ENCODE measurements at regions not wholly inside any gene's neighbourhood (a gene's known extent, or its start where the extent isn't known, plus 50 kb on each side); places are given as distances from the start of the nearest gene placed in this dataset.

- no peak for DNase-seq (ENCODE audit: low spot score)
Measured at GRCh38 chr18:40558706-40559392, 1396.2 kb upstream of the PIK3C3 start.

- DNase-seq (ENCODE audit: low spot score): no peak
Measured at GRCh38 chr18:40555914-40556313, 1399.1 kb upstream of the PIK3C3 start.

- no peak for DNase-seq (ENCODE audit: low spot score)
Measured at GRCh38 chr18:40553029-40553428, 1402.0 kb upstream of the PIK3C3 start.

GRCh38 chr18:40546875-40547274 lies 1408.2 kb upstream of the PIK3C3 start:
- DNase-seq (ENCODE audit: low spot score): no peak

DNA sequence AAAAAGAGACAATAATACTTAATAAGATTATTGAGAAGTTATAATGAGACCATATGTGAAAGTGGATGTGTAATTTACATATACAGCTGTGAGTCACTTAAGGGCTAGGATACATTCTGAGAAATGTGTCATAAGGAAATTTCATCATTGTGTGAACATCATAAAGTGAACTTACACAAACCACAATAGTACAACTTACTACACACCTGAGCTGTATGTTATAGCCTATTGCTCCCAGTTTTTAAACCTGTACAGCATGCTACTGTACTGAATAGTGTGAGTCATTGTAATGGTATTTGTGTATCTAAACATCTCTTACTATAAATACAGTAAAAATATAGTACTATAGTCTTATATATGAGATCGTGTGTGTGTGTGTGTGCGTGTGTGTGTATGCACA lies 1420.3 kb upstream of the PIK3C3 start:
- DNase-seq (ENCODE audit: low spot score): no peak

GRCh38 chr18:40532046-40532445 lies 1423.0 kb upstream of the PIK3C3 start:
- no peak for DNase-seq (ENCODE audit: low spot score)

DNA sequence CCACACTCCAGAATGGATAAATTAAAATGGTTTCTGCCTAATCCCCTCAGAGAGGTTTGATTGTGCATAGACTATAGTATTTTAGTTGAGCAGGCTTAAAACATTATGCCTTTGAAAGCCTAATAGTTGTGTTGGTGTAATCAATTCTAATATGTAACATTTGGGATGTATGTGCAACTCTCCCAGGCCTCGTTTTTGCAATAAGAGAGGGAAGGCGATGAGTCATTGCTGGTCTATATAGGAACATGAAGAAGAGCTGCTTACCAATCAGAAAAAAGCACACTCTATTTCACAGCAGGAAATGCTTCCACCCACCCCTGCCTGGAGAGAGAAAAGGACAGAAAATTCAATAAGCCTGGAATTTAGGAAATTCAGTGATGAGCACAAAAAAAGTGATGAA lies 1424.0 kb upstream of the PIK3C3 start:
- no peak for DNase-seq (ENCODE audit: low spot score)

GRCh38 chr18:40529478-40529877 lies 1425.6 kb upstream of the PIK3C3 start:
- DNase-seq (ENCODE audit: low spot score): no peak

DNA sequence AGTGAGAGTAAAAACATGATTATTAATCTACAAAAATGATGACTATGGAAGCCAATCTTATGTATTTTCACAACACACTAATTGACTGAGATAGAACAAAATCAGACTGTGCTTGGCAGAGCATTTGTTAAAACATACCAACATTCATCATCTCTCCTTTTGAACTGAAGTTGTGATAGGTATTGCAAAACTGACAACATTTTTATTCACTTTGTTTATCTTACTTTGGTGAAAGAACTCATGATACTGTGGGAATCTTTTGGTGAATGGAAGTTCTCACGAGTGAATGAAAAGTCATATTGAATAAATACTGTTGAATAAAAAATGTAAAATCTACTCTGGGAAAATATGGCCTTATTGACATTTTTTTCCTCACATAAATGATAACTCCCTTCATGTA lies 1430.2 kb upstream of the PIK3C3 start:
- no peak for DNase-seq (ENCODE audit: low spot score)

- no peak for DNase-seq (ENCODE audit: low spot score)
Measured at GRCh38 chr18:40523287-40523686, 1431.7 kb upstream of the PIK3C3 start.

DNA sequence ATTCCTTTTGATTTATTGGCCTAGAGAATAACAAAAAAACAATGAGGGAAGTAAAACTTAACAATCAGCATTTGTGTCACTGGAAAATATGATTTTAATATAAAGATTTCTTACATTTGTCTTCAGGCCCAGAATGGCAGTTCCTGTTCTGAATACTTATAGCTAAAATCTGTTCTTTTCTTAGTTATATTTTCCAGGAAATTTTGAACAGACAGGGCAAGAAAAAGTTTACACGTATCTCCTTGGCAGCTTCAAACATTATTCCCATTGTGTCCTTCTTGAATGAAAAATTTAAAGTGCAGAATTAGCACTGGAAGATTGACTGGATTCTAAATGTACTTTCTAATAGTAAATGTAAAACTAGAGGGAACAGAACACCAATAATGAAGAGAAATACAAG lies 1454.0 kb upstream of the PIK3C3 start:
- no peak for DNase-seq (ENCODE audit: low spot score)

DNA sequence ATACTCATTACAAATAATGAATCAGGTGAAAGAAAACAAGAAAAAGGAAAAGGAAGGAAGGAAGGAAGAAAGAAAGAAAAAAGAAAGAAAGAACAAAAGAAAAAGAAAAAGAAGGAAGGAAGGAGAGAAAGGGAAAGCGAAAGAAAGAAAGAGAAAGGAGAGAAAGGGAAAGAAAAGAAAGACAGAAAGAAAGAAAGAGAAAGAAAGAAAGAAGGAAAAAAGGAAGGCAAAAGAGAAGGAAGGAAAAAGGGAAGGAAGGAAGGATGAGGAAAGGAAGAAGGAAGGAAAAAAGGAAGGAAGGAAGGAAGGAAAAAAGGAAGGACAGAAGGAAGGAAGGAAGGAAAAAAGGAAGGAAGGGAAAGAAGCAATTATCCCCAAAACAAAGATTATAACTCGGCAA lies 1460.4 kb upstream of the PIK3C3 start:
- no peak for DNase-seq (ENCODE audit: low spot score)

- DNase-seq (ENCODE audit: low spot score): no peak
Measured at GRCh38 chr18:40493316-40493715, 1461.7 kb upstream of the PIK3C3 start.

- no peak for DNase-seq (ENCODE audit: low spot score)
Measured at GRCh38 chr18:40489301-40489700, 1465.7 kb upstream of the PIK3C3 start.

DNA sequence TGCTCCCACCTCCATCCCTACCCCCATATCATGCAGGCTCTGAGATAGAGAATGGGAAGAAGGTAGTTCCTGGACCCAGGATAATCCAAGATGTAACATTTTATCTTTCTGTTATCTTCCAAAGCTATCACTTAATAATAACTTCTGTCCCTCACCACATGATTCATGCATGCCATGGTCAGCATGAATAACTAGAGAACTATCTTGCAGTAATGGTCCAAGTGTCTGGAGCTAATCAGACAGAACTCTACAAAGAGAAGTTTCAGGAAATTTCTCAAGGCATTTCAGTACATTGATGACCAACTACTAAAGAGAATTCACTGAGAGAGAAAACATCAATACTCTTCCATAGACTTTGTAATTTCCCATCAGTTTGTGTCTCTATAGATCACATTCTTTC lies 1469.7 kb upstream of the PIK3C3 start:
- DNase-seq (ENCODE audit: low spot score): no peak

- no peak for DNase-seq (ENCODE audit: low spot score)
Measured at GRCh38 chr18:40473221-40474029, 1481.6 kb upstream of the PIK3C3 start.

DNA sequence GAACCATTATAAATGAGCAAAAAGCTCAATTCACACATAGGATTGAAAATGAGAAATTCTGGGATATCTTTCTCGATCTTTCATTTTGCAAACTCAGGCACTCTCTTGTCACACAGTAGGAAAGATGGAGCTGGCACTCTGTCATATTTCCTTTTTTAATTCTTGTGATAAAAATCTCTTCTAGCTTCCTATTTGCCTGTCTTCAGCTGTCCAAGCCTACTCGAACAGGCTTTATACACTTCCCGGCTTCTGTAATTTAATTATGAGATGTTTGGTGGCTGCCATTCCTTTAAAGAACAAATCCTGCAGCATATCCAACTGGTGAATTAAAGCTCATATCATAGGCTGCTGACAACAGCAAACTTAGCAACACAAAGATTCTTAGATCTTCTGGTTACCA lies 1484.3 kb upstream of the PIK3C3 start:
- DNase-seq (ENCODE audit: low spot score): no peak

DNA sequence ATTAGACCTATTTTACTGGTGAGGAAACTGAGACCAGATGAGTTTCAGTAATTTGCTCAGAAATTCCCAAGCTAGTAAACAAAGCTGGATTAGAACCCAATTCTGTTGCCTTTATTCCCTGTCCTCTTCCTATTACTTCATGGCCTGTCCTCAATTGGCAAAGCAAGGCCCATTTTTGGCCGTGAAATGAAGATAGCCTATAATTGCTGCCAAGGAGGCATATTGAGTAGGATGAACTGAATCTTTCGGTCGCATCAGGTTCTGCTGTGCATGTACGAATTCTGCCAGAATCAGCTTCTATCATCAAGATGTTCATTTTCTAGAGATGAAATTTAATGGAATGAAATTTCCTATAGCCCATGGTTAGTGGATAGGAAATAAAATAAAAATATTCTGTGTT lies 1485.2 kb upstream of the PIK3C3 start:
- no peak for DNase-seq (ENCODE audit: low spot score)

DNA sequence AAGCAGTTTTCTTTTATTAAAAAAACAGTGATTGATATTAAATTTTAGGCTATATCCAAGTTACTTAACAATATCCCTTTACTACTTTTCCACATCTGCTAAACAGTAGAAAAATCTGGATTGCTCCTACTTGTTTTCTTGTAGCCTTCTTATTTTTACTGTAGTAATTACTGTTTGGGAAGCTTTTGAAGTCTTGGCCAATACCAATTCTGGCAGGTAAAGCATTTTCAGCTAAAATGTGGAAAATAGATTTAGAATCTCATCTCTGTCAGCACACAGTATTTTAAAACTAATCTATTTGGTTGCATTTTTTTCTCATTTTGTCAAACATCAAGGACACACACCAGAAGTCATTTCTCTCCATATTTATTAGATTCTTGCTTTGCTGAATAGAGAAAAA lies 1485.7 kb upstream of the PIK3C3 start:
- DNase-seq (ENCODE audit: low spot score): no peak

DNA sequence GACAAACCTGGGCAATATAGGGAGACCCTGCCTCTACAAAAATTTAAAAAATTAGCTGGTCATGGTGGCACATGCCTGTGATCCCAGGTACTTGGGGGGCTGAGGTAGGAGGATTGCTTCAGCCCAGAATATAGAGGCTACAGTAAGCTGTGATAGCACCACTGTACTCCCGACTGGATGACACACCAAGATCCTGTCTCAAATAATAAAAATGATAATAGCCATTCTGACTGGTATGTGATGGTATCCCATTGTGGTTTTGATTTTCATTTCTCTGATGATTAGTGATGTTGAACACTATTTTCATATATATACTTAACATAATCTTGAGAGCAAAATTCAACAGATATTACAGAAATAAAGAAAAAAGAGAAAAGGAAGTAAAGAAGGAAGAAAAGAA lies 1491.0 kb upstream of the PIK3C3 start:
- no peak for DNase-seq (ENCODE audit: low spot score)

GRCh38 chr18:40453903-40454302 lies 1501.1 kb upstream of the PIK3C3 start:
- no peak for DNase-seq (ENCODE audit: low spot score)

GRCh38 chr18:40452599-40452998 lies 1502.4 kb upstream of the PIK3C3 start:
- DNase-seq (ENCODE audit: low spot score): no peak

- DNase-seq (ENCODE audit: low spot score): no peak
Measured at GRCh38 chr18:40450751-40451150, 1504.3 kb upstream of the PIK3C3 start.

DNA sequence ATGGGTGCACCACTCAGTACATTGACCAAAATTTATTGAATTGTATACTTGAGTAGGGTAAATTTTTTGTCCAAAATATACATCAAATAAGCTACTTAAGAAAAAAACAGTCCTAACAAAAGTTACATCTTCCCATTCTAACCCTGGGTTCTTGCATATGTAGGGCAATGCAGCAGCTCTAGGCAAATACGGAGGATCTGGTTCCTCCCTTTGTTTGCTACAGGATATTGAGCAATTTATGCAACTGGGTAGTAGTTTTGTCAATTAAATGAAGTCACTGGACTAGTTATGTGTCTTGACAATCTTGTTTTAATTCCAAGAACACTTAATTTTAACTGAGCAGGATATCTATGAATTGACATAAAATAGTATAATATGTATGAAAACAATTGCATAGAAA lies 1507.2 kb upstream of the PIK3C3 start:
- DNase-seq (ENCODE audit: low spot score): no peak

Data from CD4-positive, alpha-beta T cell treated with Interleukin-6 at 100 ng/mL for 8 hours (primary cell).